ENCODE measurements at regions not wholly inside any gene's neighbourhood (a gene's known extent, or its start where the extent isn't known, plus 50 kb on each side); places are given as distances from the start of the nearest gene placed in this dataset.

GRCh38 chr2:192957425-192957824 is 762.7 kb upstream of the TMEFF2 start:
- intact Hi-C loops (cut with DNase I; ENCODE audit: low total_unique reads), result no loop called here
- 60 to 61% methylated on average over 5 of the region's 5 CpGs for WGBS, 2 donors
- H3K4me3 ChIP-seq (ENCODE audit: low read depth, poor library complexity, severe bottlenecking), result no peak overlapping the region
- TF ChIP-seq CTCF (IDR thresholded peaks at IDR 0.05) (no peak), POLR2A (IDR thresholded peaks at IDR 0.05) (no peak)
- DNase-seq (ENCODE audit: low spot score in 2 of 2), result no peak

GRCh38 chr2:192953116-192953515 is 758.4 kb upstream of the TMEFF2 start:
- WGBS, 2 donors, result 84 to 92% methylated on average over 1 of the region's 1 CpG
- no peak for DNase-seq (ENCODE audit: low spot score in 2 of 2)
- H3K4me3 ChIP-seq (ENCODE audit: low read depth, poor library complexity, severe bottlenecking), result no peak overlapping the region
- no peak for TF ChIP-seq POLR2A (IDR thresholded peaks at IDR 0.05)
- TF ChIP-seq CTCF (IDR thresholded peaks at IDR 0.05), result no peak
- intact Hi-C loops (cut with DNase I; ENCODE audit: low total_unique reads), result no loop called here

GRCh38 chr2:192952245-192952644 is 757.5 kb upstream of the TMEFF2 start:
- H3K4me3 ChIP-seq (ENCODE audit: low read depth, poor library complexity, severe bottlenecking), result no peak overlapping the region
- WGBS, 2 donors, result 75 to 76% methylated on average over 2 of the region's 2 CpGs
- intact Hi-C loops (cut with DNase I; ENCODE audit: low total_unique reads), result no loop called here
- TF ChIP-seq CTCF (IDR thresholded peaks at IDR 0.05) (no peak), POLR2A (IDR thresholded peaks at IDR 0.05) (no peak)
- no peak for DNase-seq (ENCODE audit: low spot score in 2 of 2)

GRCh38 chr2:192948316-192948715 is 753.6 kb upstream of the TMEFF2 start:
- DNase-seq (ENCODE audit: low spot score in 2 of 2), result no peak
- WGBS, 2 donors, result 46 to 48% methylated on average over 3 of the region's 3 CpGs
- intact Hi-C loops (cut with DNase I; ENCODE audit: low total_unique reads), result no loop called here
- TF ChIP-seq POLR2A (IDR thresholded peaks at IDR 0.05), result no peak
- no peak for TF ChIP-seq CTCF (IDR thresholded peaks at IDR 0.05)
- no peak overlapping the region for H3K4me3 ChIP-seq (ENCODE audit: low read depth, poor library complexity, severe bottlenecking)

- intact Hi-C loops (cut with DNase I; ENCODE audit: low total_unique reads), result no loop called here
- TF ChIP-seq POLR2A (IDR thresholded peaks at IDR 0.05) (no peak), CTCF (IDR thresholded peaks at IDR 0.05) (no peak)
- H3K4me3 ChIP-seq (ENCODE audit: low read depth, poor library complexity, severe bottlenecking), result no peak overlapping the region
- WGBS, 2 donors, result 92 to 94% methylated on average over 1 of the region's 1 CpG
- DNase-seq (ENCODE audit: low spot score in 2 of 2), result no peak
Observed at GRCh38 chr2:192947352-192947751, 752.6 kb upstream of the TMEFF2 start.

GRCh38 chr2:192940767-192941166 is 746.0 kb upstream of the TMEFF2 start:
- DNase-seq (ENCODE audit: low spot score in 2 of 2), result no peak
- TF ChIP-seq CTCF (IDR thresholded peaks at IDR 0.05) (no peak), POLR2A (IDR thresholded peaks at IDR 0.05) (no peak)
- H3K4me3 ChIP-seq (ENCODE audit: low read depth, poor library complexity, severe bottlenecking), result no peak overlapping the region
- 85 to 93% methylated on average over 1 of the region's 1 CpG for WGBS, 2 donors
- intact Hi-C loops (cut with DNase I; ENCODE audit: low total_unique reads), result no loop called here

Data from lower leg skin (tissue), 4 donors.